ENCODE measurements at regions not wholly inside any gene's neighbourhood (a gene's known extent, or its start where the extent isn't known, plus 50 kb on each side); places are given as distances from the start of the nearest gene placed in this dataset.

DNA sequence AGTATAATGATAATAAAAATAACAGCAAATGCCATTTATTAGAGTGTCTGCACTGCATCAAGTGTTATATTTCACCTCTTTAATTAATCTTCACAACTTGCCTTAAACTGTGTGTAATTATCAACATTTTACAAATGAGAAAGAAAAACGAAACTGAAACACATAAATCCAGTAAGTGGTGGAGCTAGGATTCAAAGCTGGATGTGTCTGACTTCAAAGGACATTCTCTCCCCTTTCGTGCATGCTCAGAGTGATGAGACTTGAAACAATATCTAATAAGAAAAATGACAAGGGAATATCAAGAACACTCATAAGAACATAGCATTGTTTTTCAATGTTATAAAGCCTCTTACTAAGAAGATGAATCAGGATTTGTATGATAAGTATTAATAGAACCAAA is 78.8 kb downstream of the DUSP6 start:
- 96% methylated on average over 2 of the region's 2 CpGs; no CpG with 5 or more reads in 1 of the 2 experiments for WGBS, 2 experiments (ENCODE audit: insufficient coverage in 1 of 2, insufficient read length in 1 of 2)
- no peak for DNase-seq
- Histone ChIP-seq H3K4me1 (ENCODE audit: control insufficient read depth, insufficient read depth, low read length) (no peaks in the 10 kb centered on the region), H3K27ac (ENCODE audit: low read depth, low read length) (no peak overlapping the region), H3K36me3 (ENCODE audit: control insufficient read depth, insufficient read depth, low read length) (no peaks in the 10 kb centered on the region), H3K9me3 (ENCODE audit: control insufficient read depth, low read length) (no peaks in the 10 kb centered on the region), H3K9ac (ENCODE audit: extremely low read depth, low read length, poor library complexity, severe bottlenecking) (no peak overlapping the region), H3K4me3 (ENCODE audit: low read length) (no peak overlapping the region), H3K27me3 (ENCODE audit: control insufficient read depth, insufficient read depth, low read length, poor library complexity, severe bottlenecking) (no peaks in the 10 kb centered on the region)
- Mint-ChIP-seq H3K4me3 (no peak overlapping the region), H3K27me3 (ENCODE audit: insufficient read depth) (no peaks in the 10 kb centered on the region), H3K36me3 (ENCODE audit: low read depth) (no peaks in the 10 kb centered on the region), H3K27ac (no peak overlapping the region), H3K4me1 (peaks cover under 1% of the 10 kb centered on the region), H3K9me3 (peaks cover 10% of the 10 kb centered on the region)
- TF ChIP-seq, protein P1, sequence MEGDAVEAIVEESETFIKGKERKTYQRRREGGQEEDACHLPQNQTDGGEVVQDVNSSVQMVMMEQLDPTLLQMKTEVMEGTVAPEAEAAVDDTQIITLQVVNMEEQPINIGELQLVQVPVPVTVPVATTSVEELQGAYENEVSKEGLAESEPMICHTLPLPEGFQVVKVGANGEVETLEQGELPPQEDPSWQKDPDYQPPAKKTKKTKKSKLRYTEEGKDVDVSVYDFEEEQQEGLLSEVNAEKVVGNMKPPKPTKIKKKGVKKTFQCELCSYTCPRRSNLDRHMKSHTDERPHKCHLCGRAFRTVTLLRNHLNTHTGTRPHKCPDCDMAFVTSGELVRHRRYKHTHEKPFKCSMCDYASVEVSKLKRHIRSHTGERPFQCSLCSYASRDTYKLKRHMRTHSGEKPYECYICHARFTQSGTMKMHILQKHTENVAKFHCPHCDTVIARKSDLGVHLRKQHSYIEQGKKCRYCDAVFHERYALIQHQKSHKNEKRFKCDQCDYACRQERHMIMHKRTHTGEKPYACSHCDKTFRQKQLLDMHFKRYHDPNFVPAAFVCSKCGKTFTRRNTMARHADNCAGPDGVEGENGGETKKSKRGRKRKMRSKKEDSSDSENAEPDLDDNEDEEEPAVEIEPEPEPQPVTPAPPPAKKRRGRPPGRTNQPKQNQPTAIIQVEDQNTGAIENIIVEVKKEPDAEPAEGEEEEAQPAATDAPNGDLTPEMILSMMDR (conservative IDR thresholded peaks at IDR 0.05): no peak

- peaks cover 10% of the 10 kb centered on the region for H3K9me3 Mint-ChIP-seq
- H3K27ac Mint-ChIP-seq: no peak overlapping the region
- no peak overlapping the region for H3K4me3 Mint-ChIP-seq
- H3K4me3 ChIP-seq (ENCODE audit: low read length): no peak overlapping the region
- no peaks in the 10 kb centered on the region for H3K27me3 Mint-ChIP-seq (ENCODE audit: insufficient read depth)
- H3K4me1 Mint-ChIP-seq: no peaks in the 10 kb centered on the region
- 89 to 98% methylated on average over 2 to 3 of the region's 4 CpGs for WGBS, 2 experiments (ENCODE audit: insufficient coverage in 1 of 2, insufficient read length in 1 of 2)
- no peak for DNase-seq
- H3K9me3 ChIP-seq (ENCODE audit: control insufficient read depth, low read length): no peaks in the 10 kb centered on the region
- no peaks in the 10 kb centered on the region for H3K36me3 Mint-ChIP-seq (ENCODE audit: low read depth)
- no peaks in the 10 kb centered on the region for H3K36me3 ChIP-seq (ENCODE audit: control insufficient read depth, insufficient read depth, low read length)
- no peaks in the 10 kb centered on the region for H3K4me1 ChIP-seq (ENCODE audit: control insufficient read depth, insufficient read depth, low read length)
- no peak overlapping the region for H3K9ac ChIP-seq (ENCODE audit: extremely low read depth, low read length, poor library complexity, severe bottlenecking)
- TF ChIP-seq, protein P1 (conservative IDR thresholded peaks at IDR 0.05): no peak
- H3K27ac ChIP-seq (ENCODE audit: low read depth, low read length): no peak overlapping the region
- no peaks in the 10 kb centered on the region for H3K27me3 ChIP-seq (ENCODE audit: control insufficient read depth, insufficient read depth, low read length, poor library complexity, severe bottlenecking)
These were observed 81.8 kb downstream of the DUSP6 start for GRCh38 chr12:89270548-89270947.

GRCh38 chr12:89269174-89269573 is 83.1 kb downstream of the DUSP6 start:
- H3K4me1 Mint-ChIP-seq: peaks cover under 1% of the 10 kb centered on the region
- H3K9me3 Mint-ChIP-seq: peaks cover 10% of the 10 kb centered on the region
- H3K27me3 ChIP-seq (ENCODE audit: control insufficient read depth, insufficient read depth, low read length, poor library complexity, severe bottlenecking): no peaks in the 10 kb centered on the region
- no peak for DNase-seq
- H3K4me3 ChIP-seq (ENCODE audit: low read length): no peak overlapping the region
- 90 to 100% methylated on average over 2 of the region's 3 CpGs for WGBS, 2 experiments (ENCODE audit: insufficient coverage in 1 of 2, insufficient read length in 1 of 2)
- H3K36me3 Mint-ChIP-seq (ENCODE audit: low read depth): no peaks in the 10 kb centered on the region
- H3K27ac ChIP-seq (ENCODE audit: low read depth, low read length): no peak overlapping the region
- TF ChIP-seq, protein P1 (conservative IDR thresholded peaks at IDR 0.05): no peak
- no peak overlapping the region for H3K9ac ChIP-seq (ENCODE audit: extremely low read depth, low read length, poor library complexity, severe bottlenecking)
- no peaks in the 10 kb centered on the region for H3K27me3 Mint-ChIP-seq (ENCODE audit: insufficient read depth)
- no peaks in the 10 kb centered on the region for H3K36me3 ChIP-seq (ENCODE audit: control insufficient read depth, insufficient read depth, low read length)
- no peaks in the 10 kb centered on the region for H3K9me3 ChIP-seq (ENCODE audit: control insufficient read depth, low read length)
- H3K4me1 ChIP-seq (ENCODE audit: control insufficient read depth, insufficient read depth, low read length): no peaks in the 10 kb centered on the region
- H3K27ac Mint-ChIP-seq: no peak overlapping the region
- H3K4me3 Mint-ChIP-seq: no peak overlapping the region
